ENCODE measurements at regions not wholly inside any gene's neighbourhood (a gene's known extent, or its start where the extent isn't known, plus 50 kb on each side); places are given as distances from the start of the nearest gene placed in this dataset.
"Not testable (repeated sequence)": the region's sequence is repeated elsewhere in the genome, so short reads cannot be mapped to it uniquely, and the experiment has no call there.

- DNase-seq, result no peak
Measured at GRCh38 chr2:123840016-123840415, 185.1 kb upstream of the CNTNAP5 start.

- DNase-seq, result no peak
Measured at GRCh38 chr2:123840574-123840973, 184.5 kb upstream of the CNTNAP5 start.

GRCh38 chr2:123851281-123851680, 173.8 kb upstream of the CNTNAP5 start:
- DNase-seq, result no peak

GRCh38 chr2:123853161-123853560, 171.9 kb upstream of the CNTNAP5 start:
- DNase-seq, result no peak

GRCh38 chr2:123859031-123859430, 166.1 kb upstream of the CNTNAP5 start:
- not testable (repeated sequence) for DNase-seq

GRCh38 chr2:123864416-123864815, 160.7 kb upstream of the CNTNAP5 start:
- DNase-seq, result no peak

- DNase-seq, result no peak
Measured at GRCh38 chr2:123870206-123870880, 154.7 kb upstream of the CNTNAP5 start.

GRCh38 chr2:123870881-123871276, 154.2 kb upstream of the CNTNAP5 start:
- no peak for DNase-seq

- DNase-seq, result peak; percentile 21
Measured at GRCh38 chr2:123890148-123890547, 134.9 kb upstream of the CNTNAP5 start.

- no peak for DNase-seq
Measured at GRCh38 chr2:123894167-123894566, 130.9 kb upstream of the CNTNAP5 start.

- no peak for DNase-seq
Measured at GRCh38 chr2:123895651-123896050, 129.4 kb upstream of the CNTNAP5 start.

- no peak for DNase-seq
Measured at GRCh38 chr2:123901256-123901655, 123.8 kb upstream of the CNTNAP5 start.

GRCh38 chr2:123906361-123906760, 118.7 kb upstream of the CNTNAP5 start:
- no peak for DNase-seq

GRCh38 chr2:123908522-123908921, 116.6 kb upstream of the CNTNAP5 start:
- DNase-seq, result no peak

- no peak for DNase-seq
Measured at GRCh38 chr2:123912171-123912570, 112.9 kb upstream of the CNTNAP5 start.

- DNase-seq, result no peak
Measured at GRCh38 chr2:123913143-123913735, 111.8 kb upstream of the CNTNAP5 start.

- no peak for DNase-seq
Measured at GRCh38 chr2:123915380-123915779, 109.7 kb upstream of the CNTNAP5 start.

- no peak for DNase-seq
Measured at GRCh38 chr2:123916051-123916450, 109.0 kb upstream of the CNTNAP5 start.

- DNase-seq, result peak; percentile 81
Measured at GRCh38 chr2:123916531-123916930, 108.6 kb upstream of the CNTNAP5 start.

GRCh38 chr2:123917241-123917640, 107.8 kb upstream of the CNTNAP5 start:
- DNase-seq, result no peak

- DNase-seq, result no peak
Measured at GRCh38 chr2:123928358-123928757, 96.7 kb upstream of the CNTNAP5 start.

GRCh38 chr2:123935405-123935804, 89.7 kb upstream of the CNTNAP5 start:
- DNase-seq, result peak; percentile 8

GRCh38 chr2:123953846-123954245, 71.2 kb upstream of the CNTNAP5 start:
- DNase-seq, result peak; percentile 5

- no peak for DNase-seq
Measured at GRCh38 chr2:123958011-123958410, 67.1 kb upstream of the CNTNAP5 start.

GRCh38 chr2:123961576-123961975, 63.5 kb upstream of the CNTNAP5 start:
- DNase-seq, result no peak

All from NCI-H82 (cell line).